GM13976 (cell line): ENCODE measurements at regions not wholly inside any gene's neighbourhood (a gene's known extent, or its start where the extent isn't known, plus 50 kb on each side); places are given as distances from the start of the nearest gene placed in this dataset.

Experiments used
- DNase-seq: peaks from one replicate; pipeline ENCODE4 v3.0.0; 2012; ENCODE audit warnings: low spot score
- in situ Hi-C: fragments of 300-500 bp; cut with MboI; formaldehyde crosslinking; loops from one replicate; pipeline ENCODE4 v1.12.0; 2022; ENCODE audit warnings: low sequenced_read_pairs, mixed read lengths, inconsistent platforms; ENCODE audit not compliant: unreplicated experiment
- TF ChIP-seq, protein P1 (sequence below): IDR thresholded peaks from 2 replicates; pipeline ENCODE4 v1.5.1; 2012; ENCODE audit warnings: borderline replicate concordance, mild to moderate bottlenecking; ENCODE audit not compliant: insufficient read depth; ENCODE audit errors: extremely low read depth, missing control alignments, control extremely low read depth

DNA sequence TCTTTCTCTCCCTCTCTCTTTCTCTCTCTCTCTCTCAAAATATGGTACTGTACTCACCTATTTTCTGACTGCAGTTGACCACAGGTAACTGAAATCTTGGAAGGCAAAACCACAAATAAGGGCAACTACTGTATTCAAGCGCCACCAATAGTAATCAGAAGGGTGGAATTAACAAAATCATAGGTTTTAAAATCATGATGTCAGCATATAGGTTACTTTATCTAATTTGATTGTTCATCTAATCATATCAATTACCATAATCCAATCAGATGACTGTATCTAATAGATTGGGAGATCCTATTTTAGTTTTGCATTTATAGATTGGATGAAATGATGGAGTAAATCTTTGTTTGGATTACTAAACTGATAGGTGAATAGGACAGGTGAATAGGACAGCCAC is 155.8 kb upstream of the KITLG start:
- in situ Hi-C loops, result no loop called here
- DNase-seq, result no peak
- TF ChIP-seq, protein P1, sequence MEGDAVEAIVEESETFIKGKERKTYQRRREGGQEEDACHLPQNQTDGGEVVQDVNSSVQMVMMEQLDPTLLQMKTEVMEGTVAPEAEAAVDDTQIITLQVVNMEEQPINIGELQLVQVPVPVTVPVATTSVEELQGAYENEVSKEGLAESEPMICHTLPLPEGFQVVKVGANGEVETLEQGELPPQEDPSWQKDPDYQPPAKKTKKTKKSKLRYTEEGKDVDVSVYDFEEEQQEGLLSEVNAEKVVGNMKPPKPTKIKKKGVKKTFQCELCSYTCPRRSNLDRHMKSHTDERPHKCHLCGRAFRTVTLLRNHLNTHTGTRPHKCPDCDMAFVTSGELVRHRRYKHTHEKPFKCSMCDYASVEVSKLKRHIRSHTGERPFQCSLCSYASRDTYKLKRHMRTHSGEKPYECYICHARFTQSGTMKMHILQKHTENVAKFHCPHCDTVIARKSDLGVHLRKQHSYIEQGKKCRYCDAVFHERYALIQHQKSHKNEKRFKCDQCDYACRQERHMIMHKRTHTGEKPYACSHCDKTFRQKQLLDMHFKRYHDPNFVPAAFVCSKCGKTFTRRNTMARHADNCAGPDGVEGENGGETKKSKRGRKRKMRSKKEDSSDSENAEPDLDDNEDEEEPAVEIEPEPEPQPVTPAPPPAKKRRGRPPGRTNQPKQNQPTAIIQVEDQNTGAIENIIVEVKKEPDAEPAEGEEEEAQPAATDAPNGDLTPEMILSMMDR, result no peak

DNA sequence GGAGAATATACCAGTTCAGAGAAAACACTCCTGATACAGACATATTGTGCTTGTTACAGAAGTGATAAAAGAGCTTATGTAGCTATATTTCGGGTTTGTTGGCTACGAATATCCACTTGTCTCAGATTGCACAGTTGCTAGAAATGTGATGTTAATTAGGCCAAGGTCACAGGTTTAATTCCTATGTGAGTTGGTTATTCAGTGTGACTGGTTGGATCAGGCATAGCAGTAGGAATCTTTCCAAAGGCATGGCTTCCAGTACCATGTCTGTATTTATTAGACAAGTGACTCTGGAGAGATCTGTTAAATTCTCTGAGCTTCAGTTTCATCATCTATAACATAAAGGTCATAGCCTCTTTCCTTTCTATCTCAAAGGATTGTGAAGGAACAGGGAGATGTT is 152.7 kb upstream of the KITLG start:
- in situ Hi-C loops, result no loop called here
- no peak for DNase-seq
- TF ChIP-seq, protein P1, result no peak

DNA sequence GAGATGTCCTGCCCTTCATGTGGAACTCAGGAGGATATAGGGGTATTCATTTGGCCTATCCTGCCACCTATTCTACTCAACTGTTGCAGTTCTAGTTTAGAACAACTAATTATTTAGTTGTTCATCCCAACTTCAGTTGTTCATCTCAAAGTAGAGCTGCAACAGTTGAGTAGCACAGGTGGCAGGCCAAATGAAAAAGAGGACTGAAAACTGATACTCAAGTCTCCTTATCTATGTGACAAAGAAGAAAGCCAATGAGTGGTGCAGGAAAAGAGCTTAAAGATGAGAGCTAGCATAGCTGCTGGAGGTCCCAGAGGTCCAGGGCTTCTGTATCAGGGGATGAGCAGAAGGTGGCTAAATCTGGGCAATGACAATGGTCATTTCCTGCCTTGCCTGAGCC is 148.9 kb upstream of the KITLG start:
- in situ Hi-C loops, result no loop called here
- TF ChIP-seq, protein P1, result no peak
- DNase-seq, result no peak

DNA sequence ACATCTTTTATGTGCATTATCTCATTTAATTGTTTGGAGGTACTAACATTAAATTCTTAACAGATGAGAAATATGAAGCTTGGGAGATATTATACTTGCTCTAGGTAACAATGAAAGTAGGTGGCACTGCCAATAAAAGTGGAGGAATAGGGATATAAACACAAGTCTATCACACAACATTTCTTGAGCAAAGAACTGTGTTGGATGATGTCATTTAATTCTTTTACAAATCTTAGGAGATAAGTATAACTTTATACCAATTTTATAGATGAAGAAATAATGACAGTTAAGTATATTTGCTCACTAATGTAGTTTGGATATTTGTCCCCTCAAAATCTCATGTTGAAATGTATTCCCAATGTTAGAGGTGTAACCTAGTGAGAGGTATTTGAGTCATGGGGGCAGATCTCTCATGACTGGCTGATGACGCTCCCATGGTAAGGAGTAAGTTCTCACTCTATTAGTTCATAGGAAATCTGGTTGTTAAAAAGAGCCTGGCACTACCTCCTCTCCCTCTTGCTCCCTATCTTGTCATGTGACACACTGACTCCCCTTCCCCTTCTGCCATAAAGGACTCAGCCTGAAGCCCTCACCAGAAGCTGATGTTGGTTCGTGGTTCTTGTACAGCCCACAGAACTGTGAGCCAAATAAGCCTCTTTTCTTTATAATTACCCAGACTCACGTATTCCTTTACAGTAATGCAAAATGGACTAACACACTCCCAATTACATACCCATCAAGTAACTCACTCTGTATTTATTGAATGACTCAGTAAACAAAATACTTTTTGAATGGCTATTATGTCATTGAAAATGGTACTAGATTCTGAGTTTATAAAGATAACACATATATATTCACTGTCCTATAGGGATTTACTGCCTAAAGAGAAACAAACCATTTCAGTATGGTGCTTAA is 146.8 kb upstream of the KITLG start:
- TF ChIP-seq, protein P1, result no peak
- in situ Hi-C loops, result no loop called here
- DNase-seq, result no peak

DNA sequence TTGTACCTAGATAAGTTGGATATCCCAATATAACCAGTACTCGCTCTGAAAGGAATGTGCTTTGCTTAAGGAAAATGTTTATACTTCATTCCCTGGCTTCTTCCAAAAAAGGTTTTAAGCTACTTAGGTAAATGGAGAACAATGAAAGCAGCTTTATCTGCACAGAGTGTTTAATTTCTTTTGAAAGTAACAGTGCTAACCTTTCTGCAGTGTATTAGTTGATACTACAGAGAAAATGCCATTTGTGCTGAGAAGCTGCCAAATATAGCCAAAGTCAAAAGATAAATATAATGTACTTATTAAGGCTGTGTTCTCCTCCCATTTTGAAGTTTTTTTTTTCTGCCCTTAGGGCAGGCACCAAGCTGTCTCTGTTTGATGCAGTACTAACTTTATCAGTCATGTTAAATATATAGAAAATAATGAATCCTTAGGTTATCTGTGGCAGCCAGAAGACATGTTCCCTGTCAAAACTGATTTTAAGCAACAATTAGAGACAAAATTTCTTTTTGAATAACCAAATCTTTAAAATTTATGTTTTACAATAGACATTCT is 145.4 kb upstream of the KITLG start:
- DNase-seq, result no peak
- TF ChIP-seq, protein P1, result no peak
- in situ Hi-C loops, result no loop called here

DNA sequence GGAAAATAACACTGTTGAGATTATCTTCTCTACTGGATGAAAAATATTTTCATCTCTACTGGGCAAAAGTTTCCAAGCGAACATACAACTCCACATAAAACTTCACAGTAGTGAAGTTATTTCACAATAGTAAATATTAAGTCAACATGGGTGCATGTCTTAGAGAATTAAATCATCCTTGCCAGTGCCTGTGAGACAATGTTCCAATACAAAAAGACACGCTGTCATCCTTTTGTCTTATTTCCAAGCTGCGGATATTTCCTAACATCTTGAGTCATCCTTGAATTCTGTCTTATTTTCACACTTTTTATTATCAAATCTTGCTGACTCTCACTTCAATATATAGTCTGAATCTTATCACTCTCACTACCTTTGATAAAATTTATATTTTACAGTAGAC is 142.9 kb upstream of the KITLG start:
- in situ Hi-C loops, result no loop called here
- no peak for DNase-seq
- TF ChIP-seq, protein P1, result no peak
